Stimulated activated naive B cell treated with anti-CD40 and anti-IgM and Interleukin-4, amounts not matched to agents 10 μg/mL and 1 μg/mL and 100 μg/mL, for 72 hours (primary cell): ENCODE measurements at regions not wholly inside any gene's neighbourhood (a gene's known extent, or its start where the extent isn't known, plus 50 kb on each side); places are given as distances from the start of the nearest gene placed in this dataset.

Source experiments
- ATAC-seq, 2 donors: fragments of 150-1000 bp; cut with Tn5 transposase; replicated peaks; 2 replicates each; pipeline ENCODE4 v1.10.0; 2021; ENCODE audit warnings: moderate library complexity in 1 of 2
- DNase-seq: peaks from one replicate; pipeline ENCODE4 v3.0.0; 2021
- H3K27ac Mint-ChIP-seq: one replicate; pipeline ENCODE4 v1.8.0; 2022; ENCODE audit warnings: mild to moderate bottlenecking, mixed read lengths
- H3K27me3 Mint-ChIP-seq, 2 donors: one replicate each; pipeline ENCODE4 v1.8.0; 2022; ENCODE audit warnings: mixed read lengths in 2 of 2
- H3K36me3 Mint-ChIP-seq, 2 donors: one replicate each; pipeline ENCODE4 v1.8.0; 2022; ENCODE audit warnings: mixed read lengths in 2 of 2, mild to moderate bottlenecking in 1 of 2
- H3K4me1 Mint-ChIP-seq, 2 donors: one replicate each; pipeline ENCODE4 v1.8.0; 2022; ENCODE audit warnings: mixed read lengths in 2 of 2, mild to moderate bottlenecking in 1 of 2
- H3K4me3 Mint-ChIP-seq, 2 donors: one replicate each; pipeline ENCODE4 v1.8.0; 2022; ENCODE audit warnings: mild to moderate bottlenecking in 2 of 2, mixed read lengths in 2 of 2, moderate library complexity in 1 of 2
- H3K9me3 Mint-ChIP-seq, 2 donors: one replicate each; pipeline ENCODE4 v1.8.0; 2022; ENCODE audit warnings: mixed read lengths in 2 of 2, mild to moderate bottlenecking in 1 of 2

GRCh38 chr18:78558101-78558810 lies 421.4 kb upstream of the SALL3 start:
- Mint-ChIP-seq H3K27me3 (no peaks in the 10 kb centered on the region), H3K4me3 (no peak overlapping the region), H3K4me1 (no peaks in the 10 kb centered on the region), H3K27ac (no peak overlapping the region), H3K9me3 (peaks cover 23% of the 10 kb centered on the region in 2 donors), H3K36me3 (peaks cover 0 to 2% of the 10 kb centered on the region in 2 donors)
- ATAC-seq (no peak), DNase-seq (no peak)

DNA sequence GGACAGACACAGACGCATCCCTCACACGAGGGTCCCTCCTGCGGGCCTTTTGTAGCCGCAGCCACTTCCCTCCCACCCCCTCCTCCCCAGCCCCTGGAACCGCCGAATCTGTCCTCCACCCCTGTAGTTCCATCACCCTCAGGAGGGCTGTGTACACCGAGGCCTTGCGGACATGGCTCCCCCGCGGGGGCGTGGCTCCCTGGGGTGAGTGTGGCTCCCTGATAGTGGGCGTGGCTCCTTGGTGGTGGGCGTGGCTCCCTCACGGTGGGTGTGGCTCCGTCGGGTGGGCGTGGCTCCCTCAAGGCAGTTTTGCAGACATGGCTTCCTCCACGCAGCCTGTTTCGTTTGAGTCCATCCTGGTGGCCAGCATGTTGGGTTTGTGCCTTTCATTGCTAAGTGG lies 420.7 kb upstream of the SALL3 start:
- no peak for ATAC-seq

GRCh38 chr18:78559584-78559983 lies 420.0 kb upstream of the SALL3 start:
- H3K4me1 Mint-ChIP-seq = no peaks in the 10 kb centered on the region
- H3K4me3 Mint-ChIP-seq = no peak overlapping the region
- ATAC-seq (no peak), DNase-seq (no peak)
- no peak overlapping the region for H3K27ac Mint-ChIP-seq
- peaks cover 0 to 2% of the 10 kb centered on the region in 2 donors for H3K36me3 Mint-ChIP-seq
- peaks cover 16 to 19% of the 10 kb centered on the region in 2 donors for H3K9me3 Mint-ChIP-seq
- peaks cover 0 to 4% of the 10 kb centered on the region in 2 donors for H3K27me3 Mint-ChIP-seq

More for the DNA sequence above, 420.7 kb upstream of the SALL3 start:
- Mint-ChIP-seq H3K4me1 (no peaks in the 10 kb centered on the region), H3K27me3 (peaks cover 0 to under 1% of the 10 kb centered on the region in 2 donors), H3K4me3 (no peak overlapping the region), H3K27ac (no peak overlapping the region), H3K36me3 (peaks cover 0 to 2% of the 10 kb centered on the region in 2 donors), H3K9me3 (peaks cover 22 to 23% of the 10 kb centered on the region in 2 donors)
- DNase-seq = no peak

DNA sequence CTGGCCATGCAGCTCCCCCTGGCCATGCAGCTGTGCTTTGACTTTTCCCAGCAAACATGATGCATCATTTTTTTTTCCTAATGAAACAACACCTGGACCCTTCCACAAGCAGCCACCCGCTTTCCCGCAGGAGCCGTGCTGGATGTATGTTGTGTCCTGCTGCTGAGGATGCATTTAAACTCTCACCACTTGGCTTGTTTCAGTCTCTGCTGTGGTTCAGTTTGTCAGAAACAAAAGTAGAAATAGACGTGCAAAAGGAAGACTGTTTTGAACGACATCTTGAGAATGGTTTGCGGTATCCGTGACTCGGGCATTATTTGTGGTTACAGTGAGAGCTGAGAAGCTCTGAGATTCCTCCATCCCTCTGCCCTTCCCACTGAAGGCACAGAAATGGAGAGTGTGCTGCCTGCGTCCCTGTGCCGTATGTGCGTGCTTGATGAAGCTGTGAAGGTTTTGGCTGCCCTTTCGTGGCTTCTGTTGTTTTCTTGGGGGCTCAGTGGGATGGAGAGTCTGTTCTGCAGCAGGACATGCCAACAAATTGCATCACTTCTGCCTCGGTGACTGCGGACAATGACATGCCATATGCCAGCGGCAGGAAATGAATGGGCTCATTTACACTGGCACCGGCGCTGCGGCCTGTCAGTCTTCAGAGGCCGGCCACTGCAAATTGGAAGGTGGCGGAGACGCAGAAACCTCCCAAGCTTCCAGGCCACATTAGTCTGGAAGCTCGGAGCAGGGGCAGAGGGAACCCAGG lies 417.7 kb upstream of the SALL3 start:
- Mint-ChIP-seq H3K4me3 (no peak overlapping the region), H3K27me3 (peaks cover 0 to 4% of the 10 kb centered on the region in 2 donors), H3K4me1 (no peaks in the 10 kb centered on the region), H3K36me3 (peaks cover 0 to 2% of the 10 kb centered on the region in 2 donors), H3K9me3 (peaks cover 3 to 6% of the 10 kb centered on the region in 2 donors), H3K27ac (no peak overlapping the region)
- DNase-seq = no peak
- ATAC-seq = no peak

GRCh38 chr18:78562531-78562961 lies 417.1 kb upstream of the SALL3 start:
- DNase-seq (no peak), ATAC-seq (no peak)
- no peaks in the 10 kb centered on the region for H3K4me1 Mint-ChIP-seq
- H3K27me3 Mint-ChIP-seq = peaks cover 0 to 4% of the 10 kb centered on the region in 2 donors
- peaks cover 0 to 2% of the 10 kb centered on the region in 2 donors for H3K36me3 Mint-ChIP-seq
- no peak overlapping the region for H3K27ac Mint-ChIP-seq
- H3K4me3 Mint-ChIP-seq = no peak overlapping the region
- H3K9me3 Mint-ChIP-seq = peaks cover 6% of the 10 kb centered on the region in 2 donors

DNA sequence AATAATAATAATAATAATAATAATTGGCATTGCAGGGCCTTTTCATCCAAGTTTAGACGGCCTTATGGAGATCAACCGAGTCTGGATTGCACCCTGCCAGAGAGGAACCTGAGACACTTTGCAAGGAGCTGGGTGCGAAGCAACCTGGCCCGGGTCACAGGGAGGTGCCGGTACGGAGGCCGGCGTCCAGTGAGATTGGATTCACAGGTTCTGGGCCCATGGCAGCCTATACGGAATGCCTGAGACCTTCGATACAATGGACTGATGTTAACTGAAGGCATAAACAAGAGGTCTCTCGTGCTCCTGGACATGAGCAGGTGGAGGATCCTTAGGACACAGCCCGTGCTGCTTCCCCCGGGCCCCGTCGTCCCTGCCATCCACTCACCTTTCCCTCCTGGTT lies 416.5 kb upstream of the SALL3 start:
- Mint-ChIP-seq H3K27ac (no peak overlapping the region), H3K4me3 (no peak overlapping the region), H3K4me1 (no peaks in the 10 kb centered on the region), H3K9me3 (peaks cover 5 to 6% of the 10 kb centered on the region in 2 donors), H3K27me3 (peaks cover 0 to 4% of the 10 kb centered on the region in 2 donors), H3K36me3 (peaks cover 0 to 2% of the 10 kb centered on the region in 2 donors)
- ATAC-seq = no peak
- no peak for DNase-seq

DNA sequence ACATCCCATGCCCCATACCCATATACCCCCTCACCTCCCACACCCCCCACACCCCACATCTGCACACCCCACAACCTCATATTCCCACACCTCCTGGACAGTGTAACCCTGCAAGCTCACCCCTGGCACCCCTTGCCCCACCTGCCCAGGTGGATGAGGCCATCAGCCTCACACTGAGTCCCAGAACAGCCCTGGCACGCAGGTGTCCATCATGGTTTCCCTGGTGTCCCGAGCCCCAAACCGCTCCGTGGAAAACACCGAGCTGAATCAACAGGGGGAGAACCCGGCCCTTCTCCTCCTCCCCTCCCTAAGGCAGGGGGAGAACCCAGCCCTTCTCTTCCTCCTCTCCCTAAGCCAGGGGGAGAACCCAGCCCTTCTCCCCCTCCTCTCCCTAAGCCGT lies 415.6 kb upstream of the SALL3 start:
- DNase-seq (no peak), ATAC-seq (no peak)
- H3K4me1 Mint-ChIP-seq = no peaks in the 10 kb centered on the region
- H3K9me3 Mint-ChIP-seq = peaks cover 0 to 7% of the 10 kb centered on the region in 2 donors
- H3K27ac Mint-ChIP-seq = no peak overlapping the region
- peaks cover 0 to 2% of the 10 kb centered on the region in 2 donors for H3K36me3 Mint-ChIP-seq
- no peak overlapping the region for H3K4me3 Mint-ChIP-seq
- H3K27me3 Mint-ChIP-seq = peaks cover 0 to 4% of the 10 kb centered on the region in 2 donors

DNA sequence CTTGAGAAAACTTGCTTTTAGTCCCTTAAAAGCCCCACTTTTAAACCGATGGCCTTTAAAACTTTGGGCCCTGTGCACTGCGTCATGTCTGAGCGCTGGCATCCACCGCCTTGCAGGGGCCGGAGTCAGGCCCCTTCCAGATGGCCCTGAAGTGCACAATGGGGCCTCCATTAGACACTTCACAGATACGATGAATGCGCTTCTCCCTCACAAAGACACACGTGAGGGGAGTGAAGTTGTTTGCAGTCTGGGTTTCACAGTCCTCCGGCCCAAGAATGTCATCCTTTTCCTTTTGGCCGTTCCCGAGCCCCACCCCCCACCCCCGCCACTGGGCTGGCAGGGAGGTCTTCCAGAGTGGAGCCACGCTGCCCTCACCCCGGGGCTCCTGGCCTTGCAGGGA lies 415.1 kb upstream of the SALL3 start:
- Mint-ChIP-seq H3K4me1 (no peaks in the 10 kb centered on the region), H3K27me3 (peaks cover 0 to 4% of the 10 kb centered on the region in 2 donors), H3K9me3 (peaks cover 0 to 7% of the 10 kb centered on the region in 2 donors)

GRCh38 chr18:78565240-78565639 lies 414.4 kb upstream of the SALL3 start:
- Mint-ChIP-seq H3K36me3 (peaks cover 0 to 1% of the 10 kb centered on the region in 2 donors), H3K4me3 (no peak overlapping the region), H3K27ac (no peak overlapping the region), H3K4me1 (no peaks in the 10 kb centered on the region), H3K9me3 (peaks cover 0 to 7% of the 10 kb centered on the region in 2 donors), H3K27me3 (peaks cover 0 to 4% of the 10 kb centered on the region in 2 donors)
- no peak for ATAC-seq
- no peak for DNase-seq

More for the DNA sequence above, 415.1 kb upstream of the SALL3 start:
- no peak overlapping the region for H3K4me3 Mint-ChIP-seq
- H3K27ac Mint-ChIP-seq = no peak overlapping the region
- ATAC-seq = no peak
- DNase-seq = no peak
- H3K36me3 Mint-ChIP-seq = peaks cover 0 to 2% of the 10 kb centered on the region in 2 donors

GRCh38 chr18:78566065-78566464 lies 413.6 kb upstream of the SALL3 start:
- peaks cover 0 to 4% of the 10 kb centered on the region in 2 donors for H3K27me3 Mint-ChIP-seq
- ATAC-seq (no peak), DNase-seq (no peak)
- H3K9me3 Mint-ChIP-seq = peaks cover 0 to 8% of the 10 kb centered on the region in 2 donors
- no peak overlapping the region for H3K27ac Mint-ChIP-seq
- H3K4me1 Mint-ChIP-seq = no peaks in the 10 kb centered on the region
- H3K36me3 Mint-ChIP-seq = no peaks in the 10 kb centered on the region
- H3K4me3 Mint-ChIP-seq = no peak overlapping the region

- H3K36me3 Mint-ChIP-seq = no peaks in the 10 kb centered on the region
- peaks cover 2 to 8% of the 10 kb centered on the region in 2 donors for H3K9me3 Mint-ChIP-seq
- no peak overlapping the region for H3K27ac Mint-ChIP-seq
- peaks cover 0 to 4% of the 10 kb centered on the region in 2 donors for H3K27me3 Mint-ChIP-seq
- no peaks in the 10 kb centered on the region for H3K4me1 Mint-ChIP-seq
- DNase-seq (no peak), ATAC-seq (no peak)
- H3K4me3 Mint-ChIP-seq = no peak overlapping the region
Measured at GRCh38 chr18:78566720-78567119, 412.9 kb upstream of the SALL3 start.

DNA sequence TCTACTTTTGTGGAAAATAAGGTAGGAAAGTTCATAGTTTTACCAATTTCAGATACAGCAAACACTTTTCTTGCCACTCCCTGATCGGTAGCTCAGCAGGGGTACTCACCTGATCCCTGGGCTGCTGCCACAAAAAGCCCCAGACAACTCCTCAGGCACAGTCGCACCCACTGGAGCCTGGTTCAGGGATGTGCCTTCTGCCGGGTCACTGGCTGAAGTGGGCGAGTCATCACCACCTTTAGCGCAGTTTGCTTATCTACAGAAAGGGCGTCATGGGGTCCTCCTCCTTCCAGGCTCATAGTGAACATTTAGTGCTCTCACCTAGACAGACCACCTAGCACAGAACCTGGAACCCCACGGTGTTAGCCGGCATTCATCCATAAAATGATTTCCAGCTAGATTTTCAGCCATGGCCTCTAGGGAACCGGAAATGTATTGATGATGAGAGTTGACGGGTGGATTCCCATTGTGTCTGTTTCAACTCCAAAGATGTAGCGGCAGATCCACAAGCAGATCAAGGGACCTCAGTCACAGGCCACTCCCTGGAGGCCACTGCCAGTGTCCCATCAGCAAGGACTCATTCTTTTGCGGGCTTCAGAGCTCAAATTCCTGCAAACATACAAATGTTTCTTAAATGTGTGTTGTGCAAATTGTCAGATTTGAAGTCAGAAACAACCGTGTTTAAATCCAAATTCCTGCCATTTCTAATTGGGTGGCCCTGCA lies 408.4 kb upstream of the SALL3 start:
- no peaks in the 10 kb centered on the region for H3K36me3 Mint-ChIP-seq
- H3K9me3 Mint-ChIP-seq = peaks cover 26 to 36% of the 10 kb centered on the region in 2 donors
- no peaks in the 10 kb centered on the region for H3K27me3 Mint-ChIP-seq
- no peaks in the 10 kb centered on the region for H3K4me1 Mint-ChIP-seq
- no peak for DNase-seq
- H3K27ac Mint-ChIP-seq = no peak overlapping the region
- no peak for ATAC-seq
- no peak overlapping the region for H3K4me3 Mint-ChIP-seq

- Mint-ChIP-seq H3K27ac (no peak overlapping the region), H3K4me3 (no peak overlapping the region), H3K4me1 (no peaks in the 10 kb centered on the region), H3K27me3 (no peaks in the 10 kb centered on the region), H3K36me3 (no peaks in the 10 kb centered on the region), H3K9me3 (peaks cover 26 to 36% of the 10 kb centered on the region in 2 donors)
- DNase-seq (no peak), ATAC-seq (no peak)
Measured at GRCh38 chr18:78571831-78572347, 407.7 kb upstream of the SALL3 start.

- no peaks in the 10 kb centered on the region for H3K36me3 Mint-ChIP-seq
- ATAC-seq (no peak), DNase-seq (no peak)
- peaks cover 23 to 36% of the 10 kb centered on the region in 2 donors for H3K9me3 Mint-ChIP-seq
- no peak overlapping the region for H3K4me3 Mint-ChIP-seq
- no peak overlapping the region for H3K27ac Mint-ChIP-seq
- H3K27me3 Mint-ChIP-seq = no peaks in the 10 kb centered on the region
- H3K4me1 Mint-ChIP-seq = no peaks in the 10 kb centered on the region
Measured at GRCh38 chr18:78573773-78574172, 405.8 kb upstream of the SALL3 start.
